ENCODE measurements at regions not wholly inside any gene's neighbourhood (a gene's known extent, or its start where the extent isn't known, plus 50 kb on each side); places are given as distances from the start of the nearest gene placed in this dataset.

- DNase-seq, result no peak
Measured at GRCh38 chr12:107478881-107479280, 206.7 kb upstream of the PWP1 start.

- no peak for DNase-seq
Measured at GRCh38 chr12:107480836-107481608, 204.6 kb upstream of the PWP1 start.

GRCh38 chr12:107484230-107484629 is 201.4 kb upstream of the PWP1 start:
- DNase-seq, result no peak

- no peak for DNase-seq
Measured at GRCh38 chr12:107484941-107485340, 200.7 kb upstream of the PWP1 start.

- no peak for DNase-seq
Measured at GRCh38 chr12:107485731-107486130, 199.9 kb upstream of the PWP1 start.

GRCh38 chr12:107486140-107486892 is 199.3 kb upstream of the PWP1 start:
- no peak for DNase-seq

GRCh38 chr12:107487011-107487680 is 198.5 kb upstream of the PWP1 start:
- DNase-seq, result no peak

- DNase-seq, result no peak
Measured at GRCh38 chr12:107488666-107489065, 196.9 kb upstream of the PWP1 start.

GRCh38 chr12:107490010-107490409 is 195.6 kb upstream of the PWP1 start:
- no peak for DNase-seq

GRCh38 chr12:107491856-107492255 is 193.7 kb upstream of the PWP1 start:
- DNase-seq, result no peak

- no peak for DNase-seq
Measured at GRCh38 chr12:107492393-107493134, 193.0 kb upstream of the PWP1 start.

GRCh38 chr12:107493135-107493494 is 192.5 kb upstream of the PWP1 start:
- no peak for DNase-seq

- no peak for DNase-seq
Measured at GRCh38 chr12:107493666-107494065, 191.9 kb upstream of the PWP1 start.

- DNase-seq, result no peak
Measured at GRCh38 chr12:107494331-107494730, 191.3 kb upstream of the PWP1 start.

GRCh38 chr12:107495604-107496003 is 190.0 kb upstream of the PWP1 start:
- no peak for DNase-seq

GRCh38 chr12:107497231-107497630 is 188.4 kb upstream of the PWP1 start:
- no peak for DNase-seq

- no peak for DNase-seq
Measured at GRCh38 chr12:107500307-107500706, 185.3 kb upstream of the PWP1 start.

- no peak for DNase-seq
Measured at GRCh38 chr12:107501681-107502080, 183.9 kb upstream of the PWP1 start.

GRCh38 chr12:107503129-107503855 is 182.3 kb upstream of the PWP1 start:
- DNase-seq, result no peak

- DNase-seq, result no peak
Measured at GRCh38 chr12:107503887-107504885, 181.4 kb upstream of the PWP1 start.

GRCh38 chr12:107509421-107509820 is 176.2 kb upstream of the PWP1 start:
- DNase-seq, result no peak

Measured in CD4-positive, alpha-beta T cell treated with Interleukin-12 subunit alpha and Interleukin-12 subunit beta, for 1 hour (primary cell).